ENCODE measurements at regions not wholly inside any gene's neighbourhood (a gene's known extent, or its start where the extent isn't known, plus 50 kb on each side); places are given as distances from the start of the nearest gene placed in this dataset.

GRCh38 chr17:13355054-13355453 lies 246.7 kb downstream of the HS3ST3A1 start:
- TF ChIP-seq GATA2 (IDR thresholded peaks at IDR 0.05; ENCODE audit: low read depth, low read length) (no peak), GATA3 (IDR thresholded peaks at IDR 0.05; ENCODE audit: low read depth, low read length) (no peak)

- no peak for TF ChIP-seq GATA3 (IDR thresholded peaks at IDR 0.05; ENCODE audit: low read depth, low read length)
These were observed 248.1 kb downstream of the HS3ST3A1 start for GRCh38 chr17:13353590-13353989.

- no peak for TF ChIP-seq GATA2 (IDR thresholded peaks at IDR 0.05; ENCODE audit: low read depth, low read length)
- no peak for TF ChIP-seq GATA3 (IDR thresholded peaks at IDR 0.05; ENCODE audit: low read depth, low read length)
These were observed 248.8 kb downstream of the HS3ST3A1 start for GRCh38 chr17:13352747-13353415.

- TF ChIP-seq GATA3 (IDR thresholded peaks at IDR 0.05; ENCODE audit: low read depth, low read length), result no peak
These were observed 250.7 kb downstream of the HS3ST3A1 start for GRCh38 chr17:13351046-13351445.

DNA sequence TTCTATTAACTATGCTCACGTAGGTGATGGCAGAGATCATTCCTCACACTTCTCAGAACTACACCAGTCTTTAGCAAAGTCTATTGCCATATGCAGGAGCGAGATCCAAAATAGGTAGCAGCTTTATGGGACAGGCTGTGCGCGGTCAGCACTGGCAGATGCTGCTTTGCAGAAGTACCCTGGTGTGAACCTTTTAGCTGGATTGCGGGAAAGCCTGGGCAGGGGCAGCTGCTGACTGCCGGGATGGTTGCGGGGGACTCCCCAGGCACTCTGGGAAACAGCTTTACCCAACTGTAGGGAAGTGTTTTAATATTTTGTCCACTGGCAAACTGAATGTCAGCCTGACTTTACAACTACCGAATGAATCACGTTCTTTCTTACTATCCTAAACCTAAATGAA lies 251.3 kb downstream of the HS3ST3A1 start:
- TF ChIP-seq GATA2 (IDR thresholded peaks at IDR 0.05; ENCODE audit: low read depth, low read length), result no peak
- TF ChIP-seq GATA3 (IDR thresholded peaks at IDR 0.05; ENCODE audit: low read depth, low read length), result no peak

GRCh38 chr17:13346996-13347762 lies 254.6 kb downstream of the HS3ST3A1 start:
- no peak for TF ChIP-seq GATA3 (IDR thresholded peaks at IDR 0.05; ENCODE audit: low read depth, low read length)
- TF ChIP-seq GATA2 (IDR thresholded peaks at IDR 0.05; ENCODE audit: low read depth, low read length), result no peak

- TF ChIP-seq GATA2 (IDR thresholded peaks at IDR 0.05; ENCODE audit: low read depth, low read length) (no peak), GATA3 (IDR thresholded peaks at IDR 0.05; ENCODE audit: low read depth, low read length) (no peak)
These were observed 255.1 kb downstream of the HS3ST3A1 start for GRCh38 chr17:13346592-13346991.

DNA sequence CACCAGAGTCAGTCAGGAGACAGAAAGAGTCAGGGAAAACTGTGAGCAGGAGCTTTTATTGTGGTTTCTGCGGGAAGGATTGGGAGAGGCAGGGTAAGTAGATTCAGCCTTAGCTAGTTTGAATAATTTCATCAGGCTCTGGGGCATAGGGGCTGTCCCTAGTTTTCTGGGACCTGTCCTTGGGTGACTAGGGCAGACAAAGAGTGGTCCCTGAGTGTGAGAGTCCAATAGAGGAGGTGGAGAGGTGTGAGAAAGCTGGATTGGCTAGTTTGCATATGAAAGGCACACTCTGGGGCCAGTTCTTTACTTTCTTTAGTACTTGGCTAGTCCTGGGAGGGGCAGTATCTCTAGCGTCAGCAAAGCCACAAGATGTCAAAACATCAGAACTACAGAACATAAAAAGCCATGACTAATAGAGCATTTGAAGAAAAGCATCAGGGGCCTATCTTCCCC lies 255.6 kb downstream of the HS3ST3A1 start:
- TF ChIP-seq GATA2 (IDR thresholded peaks at IDR 0.05; ENCODE audit: low read depth, low read length), result no peak

GRCh38 chr17:13338421-13338820 lies 263.3 kb downstream of the HS3ST3A1 start:
- TF ChIP-seq GATA2 (IDR thresholded peaks at IDR 0.05; ENCODE audit: low read depth, low read length), result no peak
- TF ChIP-seq GATA3 (IDR thresholded peaks at IDR 0.05; ENCODE audit: low read depth, low read length), result no peak

DNA sequence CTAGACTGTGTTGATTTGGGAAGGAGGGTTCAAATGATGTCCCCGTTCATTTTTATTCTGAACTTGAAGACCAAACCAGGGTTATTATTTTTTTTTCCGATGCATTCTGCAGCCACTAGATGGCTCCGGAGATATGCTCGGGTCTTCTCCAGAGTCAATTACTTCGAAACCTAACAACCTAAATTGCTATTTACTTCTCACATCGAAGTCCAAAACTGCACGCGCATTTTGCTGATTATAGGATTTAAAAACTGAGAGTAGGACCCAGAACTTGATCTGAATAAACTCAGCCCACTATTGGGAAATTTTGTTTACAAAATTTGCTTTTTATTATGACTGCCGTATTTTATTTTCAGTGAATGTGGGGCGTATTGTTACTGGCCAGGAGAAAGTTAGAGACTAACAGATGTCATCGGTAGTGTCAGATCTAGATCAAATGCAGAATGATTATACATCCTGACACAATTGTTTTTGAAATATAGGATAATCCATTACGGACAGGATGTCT lies 263.8 kb downstream of the HS3ST3A1 start:
- TF ChIP-seq GATA3 (IDR thresholded peaks at IDR 0.05; ENCODE audit: low read depth, low read length) (no peak), GATA2 (IDR thresholded peaks at IDR 0.05; ENCODE audit: low read depth, low read length) (peak; percentile 5; the same call in 1 of the 2 replicates)

DNA sequence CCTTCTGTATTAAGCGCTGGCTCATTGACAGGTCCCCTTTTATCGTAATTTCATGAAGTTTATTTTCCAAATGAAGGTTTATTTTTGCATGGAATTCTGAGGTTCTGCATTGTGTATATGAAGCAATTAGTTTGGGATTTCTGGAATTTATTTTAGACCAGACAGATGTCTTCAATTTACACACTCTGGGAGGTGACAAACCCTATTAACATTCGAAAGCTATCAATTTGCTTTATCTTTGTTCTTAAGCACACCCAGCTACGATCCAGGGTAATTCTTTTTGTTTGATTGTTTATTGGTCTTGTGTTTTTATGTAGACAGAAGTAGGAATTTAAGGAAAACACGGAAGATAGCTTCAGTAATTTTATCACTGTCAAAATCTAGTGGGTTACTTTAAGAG lies 264.6 kb downstream of the HS3ST3A1 start:
- TF ChIP-seq GATA3 (IDR thresholded peaks at IDR 0.05; ENCODE audit: low read depth, low read length), result no peak
- TF ChIP-seq GATA2 (IDR thresholded peaks at IDR 0.05; ENCODE audit: low read depth, low read length), result no peak

GRCh38 chr17:13334374-13334773 lies 267.4 kb downstream of the HS3ST3A1 start:
- TF ChIP-seq GATA3 (IDR thresholded peaks at IDR 0.05; ENCODE audit: low read depth, low read length), result no peak
- TF ChIP-seq GATA2 (IDR thresholded peaks at IDR 0.05; ENCODE audit: low read depth, low read length), result no peak

DNA sequence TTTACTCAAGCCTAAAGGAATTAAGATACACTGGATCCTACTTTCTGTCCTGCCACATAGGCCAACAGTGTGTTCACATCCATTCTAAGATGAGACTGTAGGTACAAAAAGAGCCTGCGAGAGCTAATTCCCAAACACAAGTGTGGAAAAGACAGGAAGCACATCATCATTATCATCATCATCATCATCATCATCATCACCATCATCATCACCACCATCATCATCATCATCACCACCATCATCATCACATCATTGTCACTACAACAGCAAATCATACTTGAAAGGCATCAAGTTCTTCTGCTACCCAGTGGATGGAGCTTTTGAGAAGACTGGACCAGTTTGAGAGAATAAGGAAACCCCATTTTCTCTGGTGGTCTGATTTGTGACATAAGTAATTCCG lies 268.1 kb downstream of the HS3ST3A1 start:
- no peak for TF ChIP-seq GATA3 (IDR thresholded peaks at IDR 0.05; ENCODE audit: low read depth, low read length)
- TF ChIP-seq GATA2 (IDR thresholded peaks at IDR 0.05; ENCODE audit: low read depth, low read length), result no peak

DNA sequence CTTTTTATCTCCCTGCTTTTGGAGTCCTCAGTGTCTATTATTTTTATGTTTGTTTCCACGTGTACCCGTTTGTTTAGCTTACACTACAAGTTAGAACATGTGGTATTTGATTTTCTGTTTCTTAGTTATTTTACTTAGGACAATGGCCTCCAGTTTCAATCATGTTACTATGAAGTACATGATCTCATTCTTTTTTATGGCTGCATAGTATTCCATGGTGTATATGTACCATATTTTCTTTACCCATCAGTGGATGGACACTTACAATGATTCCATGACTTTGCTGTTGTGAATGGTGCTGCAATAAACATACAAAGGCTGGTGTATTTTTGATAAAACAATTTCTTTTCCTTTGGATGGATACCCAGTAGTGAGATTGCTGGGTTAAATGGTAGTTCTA lies 269.5 kb downstream of the HS3ST3A1 start:
- TF ChIP-seq GATA2 (IDR thresholded peaks at IDR 0.05; ENCODE audit: low read depth, low read length) (no peak), GATA3 (IDR thresholded peaks at IDR 0.05; ENCODE audit: low read depth, low read length) (no peak)

- TF ChIP-seq GATA2 (IDR thresholded peaks at IDR 0.05; ENCODE audit: low read depth, low read length) (no peak), GATA3 (IDR thresholded peaks at IDR 0.05; ENCODE audit: low read depth, low read length) (no peak)
These were observed 272.3 kb downstream of the HS3ST3A1 start for GRCh38 chr17:13329421-13329820.
